IMR-90 (cell line): ENCODE measurements at regions not wholly inside any gene's neighbourhood (a gene's known extent, or its start where the extent isn't known, plus 50 kb on each side); places are given as distances from the start of the nearest gene placed in this dataset.

Experiments used
- BHLHE40 ChIP-seq: fragments of 150-350 bp; IDR thresholded peaks from 2 replicates; pipeline ENCODE4 v1.6.1; 2016; ENCODE audit warnings: mild to moderate bottlenecking, low read depth, low read length
- CEBPB ChIP-seq: IDR thresholded peaks from 2 replicates; pipeline ENCODE4 v1.6.1; 2012; ENCODE audit warnings: low read depth, low read length, improper control_type of control experiment
- CHD1 ChIP-seq: IDR thresholded peaks from 2 replicates; pipeline ENCODE4 v1.6.1; 2012; ENCODE audit warnings: low read depth, low read length, improper control_type of control experiment
- FOS ChIP-seq: fragments of 150-350 bp; IDR thresholded peaks from 2 replicates; pipeline ENCODE4 v1.6.1; 2016; ENCODE audit warnings: low read depth, low read length
- MXI1 ChIP-seq: IDR thresholded peaks from 2 replicates; pipeline ENCODE4 v1.6.1; 2012; ENCODE audit warnings: low read depth, mild to moderate bottlenecking, low read length, moderate library complexity, borderline replicate concordance
- RAD21 ChIP-seq: IDR thresholded peaks from 2 replicates; pipeline ENCODE4 v1.6.1; 2012; ENCODE audit warnings: low read length, improper control_type of control experiment
- TF ChIP-seq, protein P1 (sequence below): conservative IDR thresholded peaks from 2 replicates; pipeline ENCODE4 v1.5.1; 2012; ENCODE audit warnings: mild to moderate bottlenecking, low read depth, low read length, improper control_type of control experiment
- TF ChIP-seq, protein P2 (sequence below): fragments of 150-350 bp; IDR thresholded peaks from 2 replicates; pipeline ENCODE4 v1.6.1; 2016; ENCODE audit warnings: low read depth, mild to moderate bottlenecking, low read length, moderate library complexity, borderline replicate concordance

DNA sequence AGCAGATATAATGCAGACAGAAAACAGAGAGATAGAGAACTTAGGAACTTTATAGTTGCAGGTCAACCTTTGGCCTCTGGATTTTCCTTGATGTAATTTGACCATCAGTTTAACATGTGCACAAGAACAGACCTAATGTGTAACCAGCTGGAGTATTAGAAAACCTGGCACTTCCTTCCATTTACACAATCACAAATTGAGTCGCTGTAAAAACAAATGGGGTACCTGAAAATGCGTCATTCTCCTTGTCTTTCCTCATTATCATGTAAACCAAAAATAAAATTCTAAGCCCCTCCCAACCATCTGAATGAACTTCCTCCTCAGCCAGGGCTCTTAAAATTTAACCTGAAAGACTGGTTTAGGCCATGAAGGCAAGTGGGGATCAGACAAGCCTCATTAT, 358.4 kb upstream of the MAGEB16 start:
- TF ChIP-seq BHLHE40 (no peak), CHD1 (no peak), FOS (no peak), CEBPB (no peak), RAD21 (no peak), MXI1 (no peak)
- TF ChIP-seq, protein P1, sequence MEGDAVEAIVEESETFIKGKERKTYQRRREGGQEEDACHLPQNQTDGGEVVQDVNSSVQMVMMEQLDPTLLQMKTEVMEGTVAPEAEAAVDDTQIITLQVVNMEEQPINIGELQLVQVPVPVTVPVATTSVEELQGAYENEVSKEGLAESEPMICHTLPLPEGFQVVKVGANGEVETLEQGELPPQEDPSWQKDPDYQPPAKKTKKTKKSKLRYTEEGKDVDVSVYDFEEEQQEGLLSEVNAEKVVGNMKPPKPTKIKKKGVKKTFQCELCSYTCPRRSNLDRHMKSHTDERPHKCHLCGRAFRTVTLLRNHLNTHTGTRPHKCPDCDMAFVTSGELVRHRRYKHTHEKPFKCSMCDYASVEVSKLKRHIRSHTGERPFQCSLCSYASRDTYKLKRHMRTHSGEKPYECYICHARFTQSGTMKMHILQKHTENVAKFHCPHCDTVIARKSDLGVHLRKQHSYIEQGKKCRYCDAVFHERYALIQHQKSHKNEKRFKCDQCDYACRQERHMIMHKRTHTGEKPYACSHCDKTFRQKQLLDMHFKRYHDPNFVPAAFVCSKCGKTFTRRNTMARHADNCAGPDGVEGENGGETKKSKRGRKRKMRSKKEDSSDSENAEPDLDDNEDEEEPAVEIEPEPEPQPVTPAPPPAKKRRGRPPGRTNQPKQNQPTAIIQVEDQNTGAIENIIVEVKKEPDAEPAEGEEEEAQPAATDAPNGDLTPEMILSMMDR, result no peak
- TF ChIP-seq, protein P2, sequence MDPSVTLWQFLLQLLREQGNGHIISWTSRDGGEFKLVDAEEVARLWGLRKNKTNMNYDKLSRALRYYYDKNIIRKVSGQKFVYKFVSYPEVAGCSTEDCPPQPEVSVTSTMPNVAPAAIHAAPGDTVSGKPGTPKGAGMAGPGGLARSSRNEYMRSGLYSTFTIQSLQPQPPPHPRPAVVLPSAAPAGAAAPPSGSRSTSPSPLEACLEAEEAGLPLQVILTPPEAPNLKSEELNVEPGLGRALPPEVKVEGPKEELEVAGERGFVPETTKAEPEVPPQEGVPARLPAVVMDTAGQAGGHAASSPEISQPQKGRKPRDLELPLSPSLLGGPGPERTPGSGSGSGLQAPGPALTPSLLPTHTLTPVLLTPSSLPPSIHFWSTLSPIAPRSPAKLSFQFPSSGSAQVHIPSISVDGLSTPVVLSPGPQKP, result no peak
